ENCODE measurements at regions not wholly inside any gene's neighbourhood (a gene's known extent, or its start where the extent isn't known, plus 50 kb on each side); places are given as distances from the start of the nearest gene placed in this dataset.

DNA sequence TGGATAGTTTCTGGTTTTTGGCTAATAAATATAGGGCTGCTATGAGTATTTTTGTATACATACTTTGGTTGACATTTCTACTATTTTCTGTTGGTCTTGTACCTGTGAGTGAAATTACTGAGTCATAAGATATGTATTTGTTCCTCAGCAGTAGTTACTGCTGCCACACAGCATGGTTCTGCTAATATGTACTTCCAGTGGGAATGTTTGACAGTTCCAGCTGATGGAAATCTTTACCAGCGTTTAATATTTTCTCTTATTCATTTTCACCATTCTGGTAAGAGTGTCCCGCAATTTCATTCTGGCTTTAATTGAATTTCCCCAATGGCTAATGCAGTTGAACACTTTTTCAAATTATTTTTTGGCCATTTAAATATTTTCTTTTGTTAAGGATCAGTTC is 57.9 kb upstream of the IL1R1 start:
- H3K4me3 ChIP-seq (replicated peaks; ENCODE audit: low read depth, low read length), result no peak overlapping the region
- DNase-seq (ENCODE audit: low read depth), result no peak
- TF ChIP-seq, protein P1, sequence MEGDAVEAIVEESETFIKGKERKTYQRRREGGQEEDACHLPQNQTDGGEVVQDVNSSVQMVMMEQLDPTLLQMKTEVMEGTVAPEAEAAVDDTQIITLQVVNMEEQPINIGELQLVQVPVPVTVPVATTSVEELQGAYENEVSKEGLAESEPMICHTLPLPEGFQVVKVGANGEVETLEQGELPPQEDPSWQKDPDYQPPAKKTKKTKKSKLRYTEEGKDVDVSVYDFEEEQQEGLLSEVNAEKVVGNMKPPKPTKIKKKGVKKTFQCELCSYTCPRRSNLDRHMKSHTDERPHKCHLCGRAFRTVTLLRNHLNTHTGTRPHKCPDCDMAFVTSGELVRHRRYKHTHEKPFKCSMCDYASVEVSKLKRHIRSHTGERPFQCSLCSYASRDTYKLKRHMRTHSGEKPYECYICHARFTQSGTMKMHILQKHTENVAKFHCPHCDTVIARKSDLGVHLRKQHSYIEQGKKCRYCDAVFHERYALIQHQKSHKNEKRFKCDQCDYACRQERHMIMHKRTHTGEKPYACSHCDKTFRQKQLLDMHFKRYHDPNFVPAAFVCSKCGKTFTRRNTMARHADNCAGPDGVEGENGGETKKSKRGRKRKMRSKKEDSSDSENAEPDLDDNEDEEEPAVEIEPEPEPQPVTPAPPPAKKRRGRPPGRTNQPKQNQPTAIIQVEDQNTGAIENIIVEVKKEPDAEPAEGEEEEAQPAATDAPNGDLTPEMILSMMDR (IDR thresholded peaks at IDR 0.05; ENCODE audit: low read length, missing control alignments), result no peak

DNA sequence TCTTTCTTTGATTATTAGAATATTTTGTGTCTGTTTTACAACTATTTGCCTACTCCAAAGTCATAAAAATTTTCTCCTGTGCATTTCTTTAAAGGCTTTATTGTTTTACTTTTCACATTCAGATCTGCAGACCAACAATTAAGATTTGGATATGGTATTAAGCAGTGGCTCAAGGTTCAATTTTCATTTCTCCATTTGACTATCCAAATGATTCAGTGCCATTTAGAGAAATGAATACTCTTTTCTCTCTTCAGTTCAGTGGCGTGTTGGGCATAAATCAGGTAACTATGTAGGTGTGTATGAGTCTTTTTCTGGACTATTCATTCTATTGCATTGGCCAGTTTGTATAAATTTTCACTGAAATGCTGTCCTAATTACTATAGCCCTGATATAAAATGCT is 57.3 kb upstream of the IL1R1 start:
- TF ChIP-seq, protein P1 (IDR thresholded peaks at IDR 0.05; ENCODE audit: low read length, missing control alignments), result no peak
- no peak for DNase-seq (ENCODE audit: low read depth)
- H3K4me3 ChIP-seq (replicated peaks; ENCODE audit: low read depth, low read length), result no peak overlapping the region

DNA sequence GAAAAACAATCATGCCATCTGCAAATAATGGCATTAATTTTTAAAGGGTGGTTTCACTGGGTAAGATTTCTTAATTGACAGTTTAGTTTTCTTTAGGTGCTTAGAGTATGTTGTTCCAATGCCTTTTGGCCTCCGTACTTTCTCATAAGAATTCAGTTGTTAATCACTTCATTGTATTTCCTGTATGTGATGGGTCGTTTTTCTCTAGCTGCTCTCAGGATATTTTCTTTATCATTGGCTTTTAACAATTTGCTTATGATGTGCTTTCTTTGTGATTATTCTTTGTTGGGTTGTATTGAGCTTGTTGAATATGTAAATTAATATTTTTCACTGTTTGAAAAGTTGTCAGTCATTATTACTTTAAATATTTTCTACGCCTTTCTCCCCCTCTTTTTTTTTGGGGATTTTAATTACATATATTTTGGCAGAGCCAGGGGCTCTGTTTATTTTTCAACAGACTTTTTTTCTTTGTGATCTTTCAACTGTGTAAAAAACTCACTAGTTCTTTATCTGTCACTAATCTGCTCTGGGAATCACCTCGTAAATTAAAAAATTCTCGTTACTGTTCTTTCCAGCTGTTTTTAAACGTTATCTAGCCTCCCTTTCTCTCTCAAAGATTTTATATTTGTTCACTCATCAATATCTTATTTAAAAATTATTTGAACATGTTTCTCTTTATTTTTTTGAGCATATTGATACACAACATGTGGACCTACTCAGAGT is 56.2 kb upstream of the IL1R1 start:
- DNase-seq (ENCODE audit: low read depth), result no peak
- TF ChIP-seq, protein P1 (IDR thresholded peaks at IDR 0.05; ENCODE audit: low read length, missing control alignments), result no peak
- no peak overlapping the region for H3K4me3 ChIP-seq (replicated peaks; ENCODE audit: low read depth, low read length)

DNA sequence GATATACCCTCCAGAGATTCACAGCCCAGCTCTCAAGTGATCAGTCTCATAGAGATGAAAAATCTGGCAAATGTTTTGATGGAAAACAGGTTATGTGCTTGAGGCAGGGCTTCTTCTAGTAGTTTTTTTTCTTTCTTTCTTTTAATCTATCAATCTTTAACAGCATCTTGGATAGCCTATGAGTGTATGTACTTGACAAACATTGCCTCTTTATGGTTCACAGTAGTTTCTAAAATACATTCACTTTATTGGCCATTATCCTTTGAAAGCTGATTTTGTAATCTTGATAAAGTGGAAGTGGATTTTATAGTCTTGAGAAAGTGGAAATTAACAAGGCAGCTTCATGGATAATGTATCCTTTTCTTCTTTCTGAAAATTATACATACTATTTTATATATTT is 51.4 kb upstream of the IL1R1 start:
- TF ChIP-seq, protein P1 (IDR thresholded peaks at IDR 0.05; ENCODE audit: low read length, missing control alignments), result no peak
- no peak overlapping the region for H3K4me3 ChIP-seq (replicated peaks; ENCODE audit: low read depth, low read length)
- DNase-seq (ENCODE audit: low read depth), result no peak

DNA sequence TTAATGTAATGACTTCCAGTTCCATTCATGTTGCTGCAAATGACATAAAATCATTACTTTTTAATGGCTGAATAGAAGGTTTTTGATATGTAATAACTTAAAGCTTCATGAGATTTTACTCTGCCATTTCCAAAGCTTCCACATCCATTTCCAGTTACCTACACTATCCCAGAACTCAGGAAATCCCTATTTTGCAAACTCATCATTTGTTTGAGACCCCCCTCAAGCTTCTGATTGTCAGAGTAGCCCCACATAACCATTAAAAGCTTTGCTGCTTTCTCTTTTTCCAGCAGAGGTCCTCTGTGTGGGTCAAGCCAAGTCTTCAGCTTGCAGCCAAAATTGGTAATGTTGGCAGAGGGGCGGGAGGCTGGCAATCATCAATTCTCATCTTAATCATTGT is 50.6 kb upstream of the IL1R1 start:
- no peak overlapping the region for H3K4me3 ChIP-seq (replicated peaks; ENCODE audit: low read depth, low read length)
- TF ChIP-seq, protein P1 (IDR thresholded peaks at IDR 0.05; ENCODE audit: low read length, missing control alignments), result no peak
- DNase-seq (ENCODE audit: low read depth), result no peak

DNA sequence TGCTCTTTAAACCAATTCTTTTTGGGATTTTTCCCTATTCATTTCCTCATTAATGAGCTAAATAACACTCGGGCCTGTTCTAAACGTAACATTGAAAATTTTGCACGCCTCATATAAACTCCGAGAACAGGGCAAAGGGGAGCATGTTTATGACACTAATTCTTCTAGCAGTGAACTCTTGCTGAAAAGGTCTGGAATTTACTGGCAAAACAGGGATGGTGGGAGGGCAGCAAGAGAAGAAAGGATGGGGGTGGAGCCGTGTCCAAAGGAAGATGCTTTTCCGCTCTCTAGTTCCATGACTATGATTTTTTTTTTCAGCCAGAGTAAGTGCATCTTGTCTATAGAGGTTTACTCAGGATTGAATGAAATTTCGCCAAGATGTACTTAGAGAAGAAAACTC is 50.0 kb upstream of the IL1R1 start:
- H3K4me3 ChIP-seq (replicated peaks; ENCODE audit: low read depth, low read length), result no peak overlapping the region
- no peak for DNase-seq (ENCODE audit: low read depth)
- TF ChIP-seq, protein P1 (IDR thresholded peaks at IDR 0.05; ENCODE audit: low read length, missing control alignments), result no peak
